ENCODE measurements at regions not wholly inside any gene's neighbourhood (a gene's known extent, or its start where the extent isn't known, plus 50 kb on each side); places are given as distances from the start of the nearest gene placed in this dataset.
"Not testable (repeated sequence)": the region's sequence is repeated elsewhere in the genome, so short reads cannot be mapped to it uniquely, and the experiment has no call there.

DNA sequence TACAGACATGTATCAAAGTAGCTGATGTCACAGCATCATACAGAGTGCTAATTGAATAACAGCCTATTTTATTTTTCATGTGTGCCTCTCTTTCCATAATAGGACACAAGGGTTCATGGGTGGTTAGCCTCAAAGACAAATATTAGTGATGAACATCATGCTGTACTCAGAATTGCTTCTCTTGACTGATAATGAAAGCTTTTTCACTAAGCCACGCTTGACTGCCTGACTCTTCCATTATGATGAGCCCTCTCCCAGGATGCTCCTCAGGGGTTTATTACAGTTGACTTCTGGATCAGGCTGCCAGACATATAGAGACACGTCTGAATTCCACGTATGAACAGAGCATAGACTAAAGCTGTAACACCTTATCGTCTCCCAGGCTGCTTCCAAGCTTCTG is 2757.5 kb downstream of the PCDH7 start:
- CTCF ChIA-PET: interaction anchor here in 1 of 2 donors (0.5 kb wide), 1 partner anchor 37 kb away, joined by 5 read pairs; no protein-coding TSS in a partner anchor
- H3K4me1 ChIP-seq (ENCODE audit: control insufficient read depth in 1 of 2, extremely low read depth in 1 of 2, insufficient read depth in 2 of 2, low read length in 2 of 2): no peaks in the 10 kb centered on the region
- H3K27me3 ChIP-seq (replicated peaks in 1 of 2; ENCODE audit: control insufficient read depth in 2 of 2, extremely low read depth in 1 of 2, insufficient read depth in 2 of 2, low read length in 1 of 2): no peaks in the 10 kb centered on the region
- Mint-ChIP-seq H3K9me3 (peaks cover 7 to 14% (median 10%) of the 10 kb centered on the region in 3 donors), H3K4me1 (no peaks in the 10 kb centered on the region), H3K27me3 (no peaks in the 10 kb centered on the region), H3K4me3 (no peak overlapping the region), H3K27ac (no peak overlapping the region), H3K36me3 (no peaks in the 10 kb centered on the region)
- 63% methylated on average over 3 of the region's 4 CpGs for WGBS (ENCODE audit: insufficient coverage)
- POLR2A ChIA-PET: no interaction called here
- no peak overlapping the region for H3K27ac ChIP-seq (ENCODE audit: low read length)
- no peaks in the 10 kb centered on the region for H3K36me3 ChIP-seq (ENCODE audit: control insufficient read depth in 2 of 2, extremely low read depth in 1 of 2, insufficient read depth in 1 of 2, low read length in 1 of 2)
- peaks cover 2% of the 10 kb centered on the region for H3K9me3 ChIP-seq
- H3K4me3 ChIP-seq (ENCODE audit: control insufficient read depth in 1 of 2, extremely low read depth in 1 of 2, low read length in 1 of 2): no peak overlapping the region
- no peak for ATAC-seq (replicated peaks in 1 of 4)
- DNase-seq: no peak

DNA sequence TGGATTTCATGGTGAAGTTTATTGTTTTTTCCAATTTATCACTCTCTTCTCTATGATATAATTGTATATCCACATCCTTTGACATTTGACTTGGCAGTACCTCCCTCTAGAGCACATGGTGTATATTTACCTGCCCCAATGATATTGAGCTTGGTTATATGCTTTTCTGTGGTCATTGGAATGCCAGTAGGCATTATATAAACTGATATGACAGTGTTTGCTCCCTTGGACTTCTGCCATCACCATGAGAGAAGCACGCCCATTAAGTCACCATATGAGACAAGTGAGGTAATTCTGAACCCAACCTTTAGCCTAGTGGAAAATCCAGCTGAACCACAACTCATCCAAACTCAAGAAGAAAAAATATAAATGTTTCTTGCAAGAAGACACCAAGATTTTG is 2761.5 kb downstream of the ARAP2 start:
- CTCF ChIA-PET: no interaction called here
- H3K4me1 Mint-ChIP-seq: no peaks in the 10 kb centered on the region

DNA sequence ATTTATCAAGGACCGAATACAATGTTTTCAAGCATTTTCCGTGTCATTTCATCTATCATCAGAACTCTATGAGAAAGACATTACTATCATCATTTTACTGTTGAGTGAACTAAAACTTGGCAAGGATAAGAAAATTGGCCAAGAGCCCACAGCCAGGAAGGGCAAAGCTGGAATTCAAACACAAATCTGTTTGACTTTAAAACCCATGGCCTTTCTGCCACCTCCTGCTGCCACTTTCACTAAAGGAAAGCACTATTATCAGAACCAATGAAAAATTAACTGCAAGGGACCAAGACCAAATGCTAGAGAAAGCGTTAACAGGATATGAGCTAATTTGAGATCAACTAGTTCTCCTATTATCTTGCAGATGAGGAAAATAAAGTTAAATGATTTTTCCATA is 2759.2 kb downstream of the ARAP2 start:
- Histone ChIP-seq H3K27me3 (replicated peaks in 1 of 2; ENCODE audit: control insufficient read depth in 2 of 2, extremely low read depth in 1 of 2, insufficient read depth in 2 of 2, low read length in 1 of 2) (no peaks in the 10 kb centered on the region), H3K27ac (ENCODE audit: low read length) (no peak overlapping the region), H3K4me1 (ENCODE audit: control insufficient read depth in 1 of 2, extremely low read depth in 1 of 2, insufficient read depth in 2 of 2, low read length in 2 of 2) (no peaks in the 10 kb centered on the region), H3K36me3 (ENCODE audit: control insufficient read depth in 2 of 2, extremely low read depth in 1 of 2, insufficient read depth in 1 of 2, low read length in 1 of 2) (no peaks in the 10 kb centered on the region), H3K9me3 (peaks cover 2% of the 10 kb centered on the region), H3K4me3 (ENCODE audit: control insufficient read depth in 1 of 2, extremely low read depth in 1 of 2, low read length in 1 of 2) (no peak overlapping the region)
- DNase-seq (no peak), ATAC-seq (replicated peaks in 1 of 4) (no peak)
- H3K27me3 Mint-ChIP-seq: no peaks in the 10 kb centered on the region
- 80% methylated on average over 1 of the region's 3 CpGs for WGBS (ENCODE audit: insufficient coverage)
- no peaks in the 10 kb centered on the region for H3K36me3 Mint-ChIP-seq
- no peak overlapping the region for H3K4me3 Mint-ChIP-seq
- ChIA-PET POLR2A (no interaction called here), CTCF (no interaction called here)
- peaks cover 7 to 18% (median 10%) of the 10 kb centered on the region in 3 donors for H3K9me3 Mint-ChIP-seq
- H3K4me1 Mint-ChIP-seq: no peaks in the 10 kb centered on the region
- H3K27ac Mint-ChIP-seq: no peak overlapping the region

More for the DNA sequence above, 2761.5 kb downstream of the ARAP2 start:
- DNase-seq (no peak), ATAC-seq (replicated peaks in 1 of 4) (no peak)
- Histone ChIP-seq H3K36me3 (ENCODE audit: control insufficient read depth in 2 of 2, extremely low read depth in 1 of 2, insufficient read depth in 1 of 2, low read length in 1 of 2) (no peaks in the 10 kb centered on the region), H3K4me3 (ENCODE audit: control insufficient read depth in 1 of 2, extremely low read depth in 1 of 2, low read length in 1 of 2) (no peak overlapping the region), H3K4me1 (ENCODE audit: control insufficient read depth in 1 of 2, extremely low read depth in 1 of 2, insufficient read depth in 2 of 2, low read length in 2 of 2) (no peaks in the 10 kb centered on the region), H3K9me3 (peaks cover 2% of the 10 kb centered on the region), H3K27me3 (replicated peaks in 1 of 2; ENCODE audit: control insufficient read depth in 2 of 2, extremely low read depth in 1 of 2, insufficient read depth in 2 of 2, low read length in 1 of 2) (no peaks in the 10 kb centered on the region), H3K27ac (ENCODE audit: low read length) (no peak overlapping the region)
- Mint-ChIP-seq H3K9me3 (peaks cover 4 to 15% (median 13%) of the 10 kb centered on the region in 3 donors), H3K27me3 (no peaks in the 10 kb centered on the region), H3K36me3 (no peaks in the 10 kb centered on the region), H3K4me3 (no peak overlapping the region), H3K27ac (no peak overlapping the region)
- WGBS (ENCODE audit: insufficient coverage): no CpG with 5 or more reads among the region's 1 CpG
- POLR2A ChIA-PET: no interaction called here

DNA sequence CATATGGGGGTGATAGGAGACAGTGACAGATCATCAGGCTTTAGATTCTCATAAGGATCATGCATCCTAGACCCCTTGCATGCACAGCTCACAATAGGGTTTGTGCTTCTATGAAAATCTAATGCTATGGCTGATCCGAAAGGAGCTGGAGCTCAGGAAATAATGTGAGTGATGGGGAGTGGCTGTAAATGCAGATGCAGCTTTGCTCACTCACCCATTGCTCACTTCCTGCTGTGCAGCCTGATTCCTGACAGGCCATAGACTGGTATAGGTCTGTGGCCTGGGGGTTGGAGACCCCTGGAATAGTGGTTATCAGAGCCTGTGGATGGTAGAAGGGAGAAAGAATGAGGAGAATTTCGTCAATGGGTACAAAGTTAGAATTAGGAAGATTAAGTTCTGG is 2751.1 kb downstream of the ARAP2 start:
- CTCF ChIA-PET: no interaction called here

DNA sequence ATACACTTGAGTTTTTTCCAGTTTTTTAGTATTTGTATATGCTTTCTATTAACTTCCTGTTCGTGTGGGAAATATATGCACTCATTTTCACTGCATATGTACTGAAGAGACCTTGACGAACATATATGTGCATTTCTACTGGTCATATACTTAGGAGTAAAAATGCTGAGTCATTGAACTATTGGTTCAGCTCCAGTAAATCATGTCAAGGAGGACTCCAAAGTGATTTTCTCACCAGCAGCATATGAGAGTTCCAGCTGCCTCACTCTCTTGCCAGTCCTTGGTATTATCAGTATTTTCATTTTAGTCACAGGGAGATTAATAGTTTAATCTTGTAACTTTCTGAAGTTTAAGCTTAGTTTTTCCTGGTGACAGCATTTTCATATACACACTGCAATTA is 2750.2 kb downstream of the ARAP2 start:
- no peak for ATAC-seq (replicated peaks in 1 of 4)
- no peak overlapping the region for H3K27ac Mint-ChIP-seq

More for the DNA sequence above, 2751.1 kb downstream of the ARAP2 start:
- Mint-ChIP-seq H3K27ac (no peak overlapping the region), H3K4me1 (no peaks in the 10 kb centered on the region), H3K4me3 (no peak overlapping the region), H3K9me3 (peaks cover 0 to 9% (median 7%) of the 10 kb centered on the region in 3 donors), H3K27me3 (no peaks in the 10 kb centered on the region), H3K36me3 (no peaks in the 10 kb centered on the region)
- no peak overlapping the region for H3K27ac ChIP-seq (ENCODE audit: low read length)
- DNase-seq: no peak
- no peaks in the 10 kb centered on the region for H3K4me1 ChIP-seq (ENCODE audit: control insufficient read depth in 1 of 2, extremely low read depth in 1 of 2, insufficient read depth in 2 of 2, low read length in 2 of 2)
- H3K9me3 ChIP-seq: no peaks in the 10 kb centered on the region
- H3K27me3 ChIP-seq (replicated peaks in 1 of 2; ENCODE audit: control insufficient read depth in 2 of 2, extremely low read depth in 1 of 2, insufficient read depth in 2 of 2, low read length in 1 of 2): no peaks in the 10 kb centered on the region
- POLR2A ChIA-PET: no interaction called here
- H3K36me3 ChIP-seq (ENCODE audit: control insufficient read depth in 2 of 2, extremely low read depth in 1 of 2, insufficient read depth in 1 of 2, low read length in 1 of 2): no peaks in the 10 kb centered on the region
- no CpG with 5 or more reads among the region's 2 CpGs for WGBS (ENCODE audit: insufficient coverage)
- H3K4me3 ChIP-seq (ENCODE audit: control insufficient read depth in 1 of 2, extremely low read depth in 1 of 2, low read length in 1 of 2): no peak overlapping the region
- ATAC-seq (replicated peaks in 1 of 4): no peak

DNA sequence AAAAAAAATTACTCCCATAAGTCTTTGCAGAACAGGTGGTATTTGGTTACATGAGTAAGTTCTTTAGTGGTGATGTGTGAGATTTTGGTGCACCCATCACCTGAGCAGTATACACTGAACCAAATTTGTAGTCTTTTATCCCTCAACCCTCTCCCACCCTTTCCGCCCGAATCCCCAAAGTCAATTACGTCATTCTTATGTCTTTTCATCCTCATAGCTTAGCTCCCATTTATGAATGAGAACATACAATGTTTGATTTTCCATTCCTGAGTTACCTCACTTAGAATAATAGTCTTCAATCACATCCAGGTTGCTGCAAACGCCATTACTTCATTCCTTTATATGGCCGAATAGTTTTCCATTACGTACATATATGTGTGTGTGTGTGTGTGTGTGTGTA is 2742.7 kb downstream of the ARAP2 start:
- H3K9me3 Mint-ChIP-seq: peaks cover 22 to 35% (median 33%) of the 10 kb centered on the region in 3 donors
- ATAC-seq (replicated peaks in 1 of 4); H3K27me3 Mint-ChIP-seq; H3K4me1 Mint-ChIP-seq; H3K36me3 Mint-ChIP-seq; H3K4me3 ChIP-seq (ENCODE audit: control insufficient read depth in 1 of 2, extremely low read depth in 1 of 2, low read length in 1 of 2); H3K9me3 ChIP-seq; DNase-seq; POLR2A ChIA-PET; H3K36me3 ChIP-seq (ENCODE audit: control insufficient read depth in 2 of 2, extremely low read depth in 1 of 2, insufficient read depth in 1 of 2, low read length in 1 of 2); H3K4me1 ChIP-seq (ENCODE audit: control insufficient read depth in 1 of 2, extremely low read depth in 1 of 2, insufficient read depth in 2 of 2, low read length in 2 of 2); H3K27me3 ChIP-seq (replicated peaks in 1 of 2; ENCODE audit: control insufficient read depth in 2 of 2, extremely low read depth in 1 of 2, insufficient read depth in 2 of 2, low read length in 1 of 2); H3K4me3 Mint-ChIP-seq; H3K27ac Mint-ChIP-seq; H3K27ac ChIP-seq (ENCODE audit: low read length); CTCF ChIA-PET: not testable (repeated sequence)
- WGBS (ENCODE audit: insufficient coverage): 92% methylated on average over 4 of the region's 6 CpGs

More for the DNA sequence above, 2750.2 kb downstream of the ARAP2 start:
- Histone ChIP-seq H3K27ac (ENCODE audit: low read length) (no peak overlapping the region), H3K4me1 (ENCODE audit: control insufficient read depth in 1 of 2, extremely low read depth in 1 of 2, insufficient read depth in 2 of 2, low read length in 2 of 2) (no peaks in the 10 kb centered on the region), H3K36me3 (ENCODE audit: control insufficient read depth in 2 of 2, extremely low read depth in 1 of 2, insufficient read depth in 1 of 2, low read length in 1 of 2) (no peaks in the 10 kb centered on the region), H3K9me3 (peaks cover under 1% of the 10 kb centered on the region), H3K4me3 (ENCODE audit: control insufficient read depth in 1 of 2, extremely low read depth in 1 of 2, low read length in 1 of 2) (no peak overlapping the region), H3K27me3 (replicated peaks in 1 of 2; ENCODE audit: control insufficient read depth in 2 of 2, extremely low read depth in 1 of 2, insufficient read depth in 2 of 2, low read length in 1 of 2) (no peaks in the 10 kb centered on the region)
- ChIA-PET POLR2A (no interaction called here), CTCF (no interaction called here)
- Mint-ChIP-seq H3K4me3 (no peak overlapping the region), H3K27me3 (no peaks in the 10 kb centered on the region), H3K9me3 (peaks cover 6 to 13% (median 10%) of the 10 kb centered on the region in 3 donors), H3K36me3 (no peaks in the 10 kb centered on the region), H3K4me1 (no peaks in the 10 kb centered on the region)
- WGBS (ENCODE audit: insufficient coverage): no CpG with 5 or more reads among the region's 2 CpGs
- no peak for DNase-seq

DNA sequence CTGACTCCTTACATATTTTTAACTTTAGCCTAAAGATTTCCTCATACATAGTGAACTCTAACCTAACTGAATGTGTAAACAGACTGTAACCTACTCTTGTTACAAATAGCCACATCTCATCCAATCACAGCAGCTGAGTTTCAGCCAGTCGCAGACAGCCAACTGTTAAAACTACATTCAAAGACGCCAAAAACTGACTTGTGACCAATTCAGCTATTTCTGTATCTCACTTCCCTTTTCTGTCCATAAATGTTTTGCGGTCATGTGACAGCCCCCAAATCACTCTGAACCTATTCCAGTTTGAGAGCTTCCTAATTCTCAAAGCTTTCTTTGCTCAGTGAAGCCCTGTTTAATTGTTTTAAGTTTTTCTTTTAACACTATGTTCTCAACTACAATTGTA is 2731.9 kb downstream of the ARAP2 start:
- H3K27ac ChIP-seq (ENCODE audit: low read length): no peak overlapping the region
- ChIA-PET POLR2A (no interaction called here), CTCF (no interaction called here)
- WGBS (ENCODE audit: insufficient coverage): 0% methylated on average over 2 of the region's 3 CpGs
- no peaks in the 10 kb centered on the region for H3K9me3 ChIP-seq
- Mint-ChIP-seq H3K4me1 (no peaks in the 10 kb centered on the region), H3K27me3 (no peaks in the 10 kb centered on the region), H3K4me3 (no peak overlapping the region), H3K36me3 (no peaks in the 10 kb centered on the region), H3K9me3 (peaks cover 24 to 34% (median 29%) of the 10 kb centered on the region in 3 donors), H3K27ac (no peak overlapping the region)
- H3K27me3 ChIP-seq (replicated peaks in 1 of 2; ENCODE audit: control insufficient read depth in 2 of 2, extremely low read depth in 1 of 2, insufficient read depth in 2 of 2, low read length in 1 of 2): no peaks in the 10 kb centered on the region
- ATAC-seq (replicated peaks in 1 of 4): no peak
- H3K4me3 ChIP-seq (ENCODE audit: control insufficient read depth in 1 of 2, extremely low read depth in 1 of 2, low read length in 1 of 2): no peak overlapping the region
- no peaks in the 10 kb centered on the region for H3K36me3 ChIP-seq (ENCODE audit: control insufficient read depth in 2 of 2, extremely low read depth in 1 of 2, insufficient read depth in 1 of 2, low read length in 1 of 2)
- H3K4me1 ChIP-seq (ENCODE audit: control insufficient read depth in 1 of 2, extremely low read depth in 1 of 2, insufficient read depth in 2 of 2, low read length in 2 of 2): no peaks in the 10 kb centered on the region
- no peak for DNase-seq
